HG03342 (cell line): ENCODE measurements at regions not wholly inside any gene's neighbourhood (a gene's known extent, or its start where the extent isn't known, plus 50 kb on each side); places are given as distances from the start of the nearest gene placed in this dataset.

ENCODE experiments used
- ATAC-seq: cut with Tn5 transposase; IDR thresholded peaks from one replicate; pipeline ENCODE4 v1.9.1; 2021; ENCODE audit warnings: mild to moderate bottlenecking, moderate library complexity; ENCODE audit not compliant: unreplicated experiment

GRCh38 chr2:221143231-221143630, 428.9 kb downstream of the EPHA4 start:
- no peak for ATAC-seq

GRCh38 chr2:221144909-221145308, 427.2 kb downstream of the EPHA4 start:
- no peak for ATAC-seq

GRCh38 chr2:221145396-221145795, 426.7 kb downstream of the EPHA4 start:
- no peak for ATAC-seq

- no peak for ATAC-seq
These were observed 418.9 kb downstream of the EPHA4 start for GRCh38 chr2:221153226-221153625.

- ATAC-seq: no peak
These were observed 417.9 kb downstream of the EPHA4 start for GRCh38 chr2:221154176-221154575.

GRCh38 chr2:221156062-221156734, 415.9 kb downstream of the EPHA4 start:
- ATAC-seq: no peak

GRCh38 chr2:221161186-221161585, 410.9 kb downstream of the EPHA4 start:
- no peak for ATAC-seq

- no peak for ATAC-seq
These were observed 405.8 kb downstream of the EPHA4 start for GRCh38 chr2:221166292-221166691.

- no peak for ATAC-seq
These were observed 404.5 kb downstream of the EPHA4 start for GRCh38 chr2:221167561-221167960.

GRCh38 chr2:221169724-221170123, 402.4 kb downstream of the EPHA4 start:
- ATAC-seq: no peak

- ATAC-seq: no peak
These were observed 401.6 kb downstream of the EPHA4 start for GRCh38 chr2:221170548-221170947.

- no peak for ATAC-seq
These were observed 395.4 kb downstream of the EPHA4 start for GRCh38 chr2:221176667-221177066.

GRCh38 chr2:221178139-221178538, 394.0 kb downstream of the EPHA4 start:
- no peak for ATAC-seq

GRCh38 chr2:221186873-221187272, 385.2 kb downstream of the EPHA4 start:
- ATAC-seq: no peak

- ATAC-seq: no peak
These were observed 382.6 kb downstream of the EPHA4 start for GRCh38 chr2:221189431-221190067.

GRCh38 chr2:221195829-221196228, 376.3 kb downstream of the EPHA4 start:
- ATAC-seq: no peak

- no peak for ATAC-seq
These were observed 374.8 kb downstream of the EPHA4 start for GRCh38 chr2:221197225-221197856.

- ATAC-seq: no peak
These were observed 373.8 kb downstream of the EPHA4 start for GRCh38 chr2:221198309-221198708.

- ATAC-seq: no peak
These were observed 371.8 kb downstream of the EPHA4 start for GRCh38 chr2:221200184-221200839.

GRCh38 chr2:221202431-221202830, 369.7 kb downstream of the EPHA4 start:
- ATAC-seq: no peak

GRCh38 chr2:221203125-221203524, 369.0 kb downstream of the EPHA4 start:
- ATAC-seq: peak; percentile 91

GRCh38 chr2:221203856-221204255, 368.2 kb downstream of the EPHA4 start:
- ATAC-seq: no peak
